ENCODE measurements at regions not wholly inside any gene's neighbourhood (a gene's known extent, or its start where the extent isn't known, plus 50 kb on each side); places are given as distances from the start of the nearest gene placed in this dataset.

- WGBS (ENCODE audit: insufficient coverage), result 90% methylated on average over 11 of the region's 13 CpGs
- Mint-ChIP-seq H3K4me3 (no peak overlapping the region), H3K36me3 (no peaks in the 10 kb centered on the region), H3K27me3 (ENCODE audit: low read depth in 3 of 3) (peaks cover 0 to 2% (median 0%) of the 10 kb centered on the region in 3 donors), H3K9me3 (peaks cover 0 to 7% (median 4%) of the 10 kb centered on the region in 7 donors), H3K4me1 (no peaks in the 10 kb centered on the region), H3K27ac (no peak overlapping the region)
- H3K27ac ChIP-seq (ENCODE audit: low read depth in 1 of 2, low read length in 2 of 2), result no peak overlapping the region
- no peak overlapping the region for H3K9ac ChIP-seq (ENCODE audit: insufficient read depth, low read length, poor library complexity, severe bottlenecking)
- H3K4me2 ChIP-seq (replicated peaks; ENCODE audit: extremely low read depth, low read length, poor library complexity, severe bottlenecking), result no peak overlapping the region
- no peaks in the 10 kb centered on the region for H3K27me3 ChIP-seq (ENCODE audit: control insufficient read depth in 2 of 2, insufficient read depth in 2 of 2, low read length in 2 of 2)
- H4K20me1 ChIP-seq (ENCODE audit: insufficient read depth, low read length), result no peaks in the 10 kb centered on the region
- no peak for DNase-seq
- intact Hi-C loops (cut with micrococcal nuclease), result no loop called here
- no peaks in the 10 kb centered on the region for H3K79me2 ChIP-seq (ENCODE audit: insufficient read depth, low read length)
- TF ChIP-seq, protein P1, sequence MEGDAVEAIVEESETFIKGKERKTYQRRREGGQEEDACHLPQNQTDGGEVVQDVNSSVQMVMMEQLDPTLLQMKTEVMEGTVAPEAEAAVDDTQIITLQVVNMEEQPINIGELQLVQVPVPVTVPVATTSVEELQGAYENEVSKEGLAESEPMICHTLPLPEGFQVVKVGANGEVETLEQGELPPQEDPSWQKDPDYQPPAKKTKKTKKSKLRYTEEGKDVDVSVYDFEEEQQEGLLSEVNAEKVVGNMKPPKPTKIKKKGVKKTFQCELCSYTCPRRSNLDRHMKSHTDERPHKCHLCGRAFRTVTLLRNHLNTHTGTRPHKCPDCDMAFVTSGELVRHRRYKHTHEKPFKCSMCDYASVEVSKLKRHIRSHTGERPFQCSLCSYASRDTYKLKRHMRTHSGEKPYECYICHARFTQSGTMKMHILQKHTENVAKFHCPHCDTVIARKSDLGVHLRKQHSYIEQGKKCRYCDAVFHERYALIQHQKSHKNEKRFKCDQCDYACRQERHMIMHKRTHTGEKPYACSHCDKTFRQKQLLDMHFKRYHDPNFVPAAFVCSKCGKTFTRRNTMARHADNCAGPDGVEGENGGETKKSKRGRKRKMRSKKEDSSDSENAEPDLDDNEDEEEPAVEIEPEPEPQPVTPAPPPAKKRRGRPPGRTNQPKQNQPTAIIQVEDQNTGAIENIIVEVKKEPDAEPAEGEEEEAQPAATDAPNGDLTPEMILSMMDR (IDR thresholded peaks at IDR 0.05), result no peak
- H2AFZ ChIP-seq (ENCODE audit: insufficient read depth, low read depth, low read length, poor library complexity, severe bottlenecking), result no peak overlapping the region
- no peaks in the 10 kb centered on the region for H3K36me3 ChIP-seq (replicated peaks in 1 of 2; ENCODE audit: control insufficient read depth in 1 of 2, insufficient read depth in 2 of 2, low read length in 2 of 2)
- H3K9me3 ChIP-seq (replicated peaks in 1 of 2; ENCODE audit: control insufficient read depth in 1 of 2, insufficient read depth in 1 of 2, low read length in 2 of 2), result peaks cover 0 to 23% of the 10 kb centered on the region in 2 donors
- no peak overlapping the region for H3K4me3 ChIP-seq (replicated peaks in 1 of 3; ENCODE audit: low read depth in 2 of 3, low read length in 3 of 3)
- no peaks in the 10 kb centered on the region for H3K4me1 ChIP-seq (ENCODE audit: control insufficient read depth in 1 of 2, insufficient read depth in 2 of 2, low read length in 2 of 2)
Measured at GRCh38 chr7:85972504-85973141, 671.1 kb upstream of the GRM3 start.

GRCh38 chr7:85954961-85955360 is 688.7 kb upstream of the GRM3 start:
- no peak overlapping the region for H3K4me3 Mint-ChIP-seq
- Histone ChIP-seq H3K9ac (ENCODE audit: insufficient read depth, low read length, poor library complexity, severe bottlenecking) (no peak overlapping the region), H3K27ac (ENCODE audit: low read depth in 1 of 2, low read length in 2 of 2) (no peak overlapping the region), H3K79me2 (ENCODE audit: insufficient read depth, low read length) (no peaks in the 10 kb centered on the region), H2AFZ (ENCODE audit: insufficient read depth, low read depth, low read length, poor library complexity, severe bottlenecking) (no peak overlapping the region), H3K27me3 (ENCODE audit: control insufficient read depth in 2 of 2, insufficient read depth in 2 of 2, low read length in 2 of 2) (no peaks in the 10 kb centered on the region), H3K4me2 (replicated peaks; ENCODE audit: extremely low read depth, low read length, poor library complexity, severe bottlenecking) (no peak overlapping the region), H3K4me1 (ENCODE audit: control insufficient read depth in 1 of 2, insufficient read depth in 2 of 2, low read length in 2 of 2) (no peaks in the 10 kb centered on the region), H3K4me3 (replicated peaks in 1 of 3; ENCODE audit: low read depth in 2 of 3, low read length in 3 of 3) (no peak overlapping the region), H3K9me3 (replicated peaks in 1 of 2; ENCODE audit: control insufficient read depth in 1 of 2, insufficient read depth in 1 of 2, low read length in 2 of 2) (peaks cover 5 to 9% of the 10 kb centered on the region in 2 donors), H4K20me1 (ENCODE audit: insufficient read depth, low read length) (no peaks in the 10 kb centered on the region), H3K36me3 (replicated peaks in 1 of 2; ENCODE audit: control insufficient read depth in 1 of 2, insufficient read depth in 2 of 2, low read length in 2 of 2) (no peaks in the 10 kb centered on the region)
- DNase-seq, result no peak
- intact Hi-C loops (cut with micrococcal nuclease), result no loop called here
- H3K27ac Mint-ChIP-seq, result no peak overlapping the region
- WGBS (ENCODE audit: insufficient coverage), result no CpG with 5 or more reads among the region's 3 CpGs
- no peaks in the 10 kb centered on the region for H3K27me3 Mint-ChIP-seq (ENCODE audit: low read depth in 3 of 3)
- no peaks in the 10 kb centered on the region for H3K4me1 Mint-ChIP-seq
- H3K9me3 Mint-ChIP-seq, result peaks cover 2 to 10% (median 4%) of the 10 kb centered on the region in 7 donors
- H3K36me3 Mint-ChIP-seq, result no peaks in the 10 kb centered on the region
- TF ChIP-seq, protein P1 (IDR thresholded peaks at IDR 0.05), result no peak
